Left ventricle myocardium superior (tissue), 1 donor: ENCODE measurements at regions not wholly inside any gene's neighbourhood (a gene's known extent, or its start where the extent isn't known, plus 50 kb on each side); places are given as distances from the start of the nearest gene placed in this dataset.

Experiments
- ATAC-seq: fragments of 200-7000 bp; cut with Tn5 transposase; one replicate; pipeline ENCODE4 v1.9.1; 2020; ENCODE audit warnings: mild to moderate bottlenecking, moderate library complexity
- DNase-seq: peaks from one replicate; pipeline ENCODE4 v3.0.0-alpha.2; 2020
- intact Hi-C: fragments of 100-400 bp; cut with micrococcal nuclease; formaldehyde crosslinking; loops from one replicate; pipeline ENCODE4 v1.11.0; 2022
- donor health status: DM: no; HTN: yes; CAD: no; lungs with severe emphysema.

- ATAC-seq, result no peak
- intact Hi-C loops, result no loop called here
- DNase-seq, result no peak
These were observed 256.9 kb downstream of the GPATCH2 start for GRCh38 chr1:217373761-217374701.

- ATAC-seq (no peak), DNase-seq (no peak)
- intact Hi-C loops, result no loop called here
These were observed 258.6 kb downstream of the GPATCH2 start for GRCh38 chr1:217372049-217372970.

GRCh38 chr1:217370757-217371156 is 260.1 kb downstream of the GPATCH2 start:
- intact Hi-C loops, result no loop called here
- ATAC-seq (no peak), DNase-seq (no peak)

GRCh38 chr1:217369996-217370551 is 260.8 kb downstream of the GPATCH2 start:
- ATAC-seq (no peak), DNase-seq (no peak)
- intact Hi-C loops, result no loop called here

GRCh38 chr1:217369271-217369981 is 261.5 kb downstream of the GPATCH2 start:
- DNase-seq (no peak), ATAC-seq (no peak)
- intact Hi-C loops, result no loop called here

- intact Hi-C loops, result no loop called here
- no peak for ATAC-seq
- DNase-seq, result no peak
These were observed 266.7 kb downstream of the GPATCH2 start for GRCh38 chr1:217364220-217364619.

GRCh38 chr1:217363319-217363718 is 267.6 kb downstream of the GPATCH2 start:
- intact Hi-C loops, result no loop called here
- no peak for ATAC-seq
- no peak for DNase-seq

- ATAC-seq (no peak), DNase-seq (no peak)
- intact Hi-C loops, result no loop called here
These were observed 270.4 kb downstream of the GPATCH2 start for GRCh38 chr1:217360510-217360909.

- intact Hi-C loops, result no loop called here
- DNase-seq, result no peak
- no peak for ATAC-seq
These were observed 276.0 kb downstream of the GPATCH2 start for GRCh38 chr1:217354895-217355294.

GRCh38 chr1:217348960-217349664 is 281.8 kb downstream of the GPATCH2 start:
- DNase-seq (no peak), ATAC-seq (no peak)
- intact Hi-C loops, result no loop called here

- intact Hi-C loops, result no loop called here
- ATAC-seq, result peak; percentile 75
- DNase-seq, result no peak
These were observed 286.2 kb downstream of the GPATCH2 start for GRCh38 chr1:217344712-217345111.

- intact Hi-C loops, result no loop called here
- ATAC-seq (no peak), DNase-seq (no peak)
These were observed 287.0 kb downstream of the GPATCH2 start for GRCh38 chr1:217343907-217344306.

- ATAC-seq, result no peak
- DNase-seq, result no peak
- intact Hi-C loops, result no loop called here
These were observed 288.8 kb downstream of the GPATCH2 start for GRCh38 chr1:217342105-217342504.

GRCh38 chr1:217336724-217337123 is 294.2 kb downstream of the GPATCH2 start:
- intact Hi-C loops, result no loop called here
- no peak for DNase-seq
- ATAC-seq, result no peak

- DNase-seq (no peak), ATAC-seq (peak; percentile 11)
- intact Hi-C loops, result no loop called here
These were observed 297.0 kb downstream of the GPATCH2 start for GRCh38 chr1:217333939-217334338.

- intact Hi-C loops, result no loop called here
- peak; percentile 52 for ATAC-seq
These were observed 298.3 kb downstream of the GPATCH2 start for GRCh38 chr1:217332431-217333065.

GRCh38 chr1:217331698-217332097 is 299.2 kb downstream of the GPATCH2 start:
- intact Hi-C loops, result no loop called here
- DNase-seq, result no peak
- no peak for ATAC-seq

More at GRCh38 chr1:217332431-217333065, 298.3 kb downstream of the GPATCH2 start:
- peak; percentile 33 for DNase-seq

GRCh38 chr1:217327901-217328300 is 303.0 kb downstream of the GPATCH2 start:
- no peak for ATAC-seq
- intact Hi-C loops, result no loop called here

More at GRCh38 chr1:217327901-217328300, 303.0 kb downstream of the GPATCH2 start:
- no peak for DNase-seq
